CD1c-positive myeloid dendritic cell (primary cell): ENCODE measurements at regions not wholly inside any gene's neighbourhood (a gene's known extent, or its start where the extent isn't known, plus 50 kb on each side); places are given as distances from the start of the nearest gene placed in this dataset.

Source experiments
- DNase-seq: peaks from one replicate; pipeline ENCODE4 v3.0.0-alpha.2; 2016; ENCODE audit errors: extremely low spot score

DNA sequence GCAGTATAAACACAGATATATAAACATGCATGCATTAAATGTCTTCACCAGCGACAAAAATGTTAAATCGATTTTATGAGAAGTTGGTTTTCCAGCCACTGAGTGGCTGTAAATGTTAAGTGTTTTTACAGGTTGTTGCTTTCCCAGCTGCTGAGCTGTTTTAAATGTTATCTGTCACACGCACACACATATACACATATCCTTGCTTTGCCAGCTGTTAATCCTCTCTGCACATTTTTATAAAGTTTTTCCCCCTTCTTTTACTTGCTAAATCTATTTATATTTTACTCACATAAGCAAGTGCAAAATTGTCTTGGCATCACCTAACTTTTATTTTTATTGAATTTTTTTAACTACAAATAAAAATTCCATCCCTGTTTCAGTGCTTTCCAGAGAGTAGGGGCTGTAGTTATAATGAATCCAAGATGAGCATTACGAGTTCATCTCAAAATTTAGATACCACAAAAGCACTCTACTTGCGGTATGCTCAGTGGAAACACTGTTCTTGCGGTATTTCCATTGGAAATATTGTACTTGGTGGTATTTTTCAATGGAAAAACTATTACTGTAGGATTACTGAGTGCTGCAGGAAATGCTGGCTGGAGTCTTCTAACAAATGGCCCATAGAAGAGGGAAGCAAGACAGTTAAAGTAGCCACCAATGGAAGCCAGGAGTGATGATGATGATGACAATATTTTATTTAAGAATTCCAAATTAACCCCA is 124.9 kb upstream of the KCNJ16 start:
- DNase-seq: no peak

DNA sequence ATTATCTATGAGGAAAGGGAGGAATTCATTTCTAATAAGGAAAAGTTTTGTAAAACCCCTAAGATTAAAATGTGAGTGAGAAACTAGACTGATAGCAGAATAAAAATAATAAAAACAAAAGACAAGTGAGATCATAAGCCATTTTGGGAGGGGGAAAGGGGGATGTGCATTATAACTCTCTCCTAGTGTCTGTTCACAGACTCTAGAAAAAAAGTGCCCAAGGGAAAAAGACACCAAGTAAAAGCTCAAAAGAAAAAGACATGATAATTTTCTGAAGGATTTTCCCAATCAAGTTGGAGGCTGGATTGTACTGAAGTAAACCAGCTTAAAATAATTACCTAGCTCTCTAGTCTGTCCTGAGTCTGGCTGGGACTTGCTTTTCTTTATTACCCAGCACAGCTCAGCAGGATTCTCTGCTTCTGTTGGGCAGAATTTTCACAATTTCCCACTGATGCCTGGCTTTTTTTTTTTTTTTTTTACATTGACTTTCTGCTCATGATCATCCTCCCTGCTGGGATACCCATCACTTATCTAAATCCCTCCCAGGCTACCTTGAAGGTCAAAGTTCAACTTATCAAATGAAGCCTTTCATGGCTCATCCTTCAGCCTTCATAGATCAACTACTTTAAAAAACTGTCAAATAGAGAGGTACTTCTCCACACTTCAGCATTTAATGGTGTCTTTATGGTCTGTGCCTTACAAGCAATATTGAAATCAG is 124.2 kb upstream of the KCNJ16 start:
- DNase-seq: no peak

DNA sequence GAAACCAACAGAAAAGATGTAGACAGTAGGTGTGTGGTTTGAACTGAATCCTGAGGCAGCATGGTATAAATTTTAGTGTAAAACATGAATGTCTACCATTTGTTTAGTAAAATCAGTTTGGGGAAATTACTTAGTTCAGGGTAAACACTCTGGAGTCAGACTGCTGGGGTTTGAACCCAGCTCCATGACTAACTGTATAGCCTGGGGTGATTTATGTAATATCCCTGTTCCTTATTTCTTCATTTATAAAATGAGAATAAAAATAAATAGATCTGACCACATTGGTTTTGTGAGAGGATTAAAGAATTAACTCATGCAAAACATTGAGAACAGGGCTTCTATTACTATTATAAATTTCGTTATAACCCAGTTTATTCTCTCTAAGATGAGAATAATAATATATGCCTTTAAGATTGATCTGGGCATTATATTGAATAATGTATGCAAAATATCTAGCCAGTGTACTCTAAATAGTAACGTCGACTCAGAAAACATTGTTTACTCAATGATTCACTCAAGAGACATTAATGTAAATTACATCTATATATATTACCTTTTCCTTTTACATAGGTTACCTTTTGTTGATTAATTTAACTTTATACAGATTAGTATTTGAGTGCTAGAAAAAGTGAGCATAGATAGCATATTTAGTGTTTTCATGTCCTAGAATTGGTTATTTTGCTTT is 120.6 kb upstream of the KCNJ16 start:
- DNase-seq: no peak

DNA sequence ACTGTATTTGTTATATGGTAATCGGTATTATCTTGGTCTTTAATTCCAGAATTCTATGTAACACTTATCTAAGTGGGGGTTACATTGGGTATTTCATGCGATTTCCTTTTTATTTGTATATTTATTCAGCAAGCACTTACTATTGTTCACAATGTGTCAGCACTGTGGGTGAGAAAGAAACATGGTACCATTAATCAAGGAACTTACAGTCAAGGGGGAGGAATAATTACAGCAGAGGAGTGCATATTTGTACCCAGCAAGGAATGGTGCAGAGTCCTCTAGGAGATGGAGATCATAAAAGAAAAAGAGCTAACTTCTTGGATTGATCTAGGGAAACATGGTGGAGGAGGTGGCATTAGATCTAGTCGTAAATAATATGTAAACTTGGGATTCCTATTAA is 117.0 kb upstream of the KCNJ16 start:
- DNase-seq: no peak

DNA sequence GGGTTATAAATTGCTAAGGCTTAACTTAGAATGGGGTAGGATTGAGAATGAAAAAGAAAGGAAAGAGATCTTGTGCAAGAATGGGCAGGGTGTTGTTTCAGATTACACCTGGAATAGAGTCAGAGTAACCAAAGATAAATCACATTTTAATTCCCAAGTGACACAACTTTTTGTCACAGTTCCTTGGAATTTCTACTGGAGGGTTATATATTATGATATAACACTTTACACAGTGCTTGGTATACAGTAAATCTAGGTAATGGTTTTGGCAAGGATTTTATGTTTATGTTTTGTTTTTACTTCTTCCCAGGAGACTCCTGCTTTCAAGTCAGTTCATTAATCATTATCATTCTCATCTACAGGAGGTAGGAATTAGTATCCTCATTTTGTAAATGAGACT is 115.7 kb upstream of the KCNJ16 start:
- no peak for DNase-seq

DNA sequence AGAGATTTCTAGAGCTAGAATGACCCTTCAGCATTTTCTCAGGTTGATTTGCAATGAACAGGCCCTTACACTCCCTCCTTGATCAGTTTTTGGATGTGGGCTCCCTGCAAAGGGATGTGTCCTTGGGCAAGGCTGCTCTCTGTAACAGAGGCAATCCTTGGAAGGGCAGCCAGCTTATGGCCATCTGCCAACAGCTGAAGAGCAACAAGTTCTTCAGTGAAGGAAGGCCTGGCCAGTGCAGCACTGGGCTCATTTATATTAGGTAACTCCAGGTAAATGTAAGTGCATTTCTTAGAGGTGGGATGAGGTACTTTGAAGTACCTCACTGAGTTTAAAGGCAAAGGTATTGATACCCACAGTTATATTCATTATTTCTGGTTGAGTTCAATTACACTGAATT is 114.3 kb upstream of the KCNJ16 start:
- DNase-seq: no peak

DNA sequence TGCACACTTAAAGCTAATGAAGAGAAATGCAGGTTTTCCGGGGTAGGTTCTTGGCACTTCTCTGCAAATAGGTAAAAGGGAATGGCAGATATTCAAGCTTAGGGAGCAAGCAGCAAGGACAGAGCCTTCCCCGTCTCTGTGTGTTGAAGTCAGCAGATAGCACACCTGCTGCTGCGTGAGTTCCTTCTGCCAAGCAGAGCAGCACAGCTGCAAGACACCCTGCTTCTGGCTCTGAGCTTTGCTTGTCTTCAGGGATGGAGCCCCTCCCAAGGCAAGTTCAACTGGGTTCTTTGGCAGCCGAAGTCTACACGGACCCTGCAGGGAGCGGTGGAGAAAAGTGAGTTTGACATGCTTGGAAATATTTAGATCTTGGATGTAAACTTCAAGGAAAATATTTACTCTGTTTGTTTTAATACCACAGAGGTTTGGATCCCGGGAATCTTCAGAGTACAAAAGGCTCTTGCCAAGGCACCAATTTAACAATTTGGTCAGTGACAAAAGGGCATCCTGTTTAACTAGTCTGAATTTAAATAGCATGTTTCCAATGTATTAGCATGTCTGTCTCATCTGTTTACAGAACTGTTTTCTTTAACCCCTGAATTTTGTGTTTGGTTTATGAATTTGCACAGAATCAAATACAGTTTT is 113.4 kb upstream of the KCNJ16 start:
- no peak for DNase-seq

DNA sequence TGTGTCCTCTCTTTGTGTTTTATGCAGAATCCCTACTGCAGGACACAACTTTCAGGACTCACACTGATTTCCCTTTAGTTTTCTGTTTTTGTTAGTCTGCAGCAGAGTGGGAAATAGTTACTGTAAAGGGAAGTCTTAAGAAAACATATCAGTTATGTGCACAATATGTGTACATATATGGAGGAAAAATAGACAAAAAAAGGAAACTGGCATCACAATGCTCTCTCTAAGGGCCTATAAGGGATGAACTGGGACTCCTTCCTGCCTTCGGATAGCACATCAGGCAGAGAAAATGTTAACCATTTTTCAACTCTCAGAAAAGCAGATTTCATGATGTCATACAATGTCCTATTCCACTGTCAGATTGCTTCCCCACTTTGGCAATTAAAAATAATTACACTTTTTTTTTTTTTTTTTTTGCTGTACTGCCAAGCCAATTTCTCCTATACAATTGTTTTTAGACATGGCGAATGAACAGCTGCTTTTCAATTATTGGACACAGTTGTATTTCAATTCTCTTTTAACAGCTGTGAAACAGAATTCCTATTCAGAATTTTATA is 112.5 kb upstream of the KCNJ16 start:
- no peak for DNase-seq

DNA sequence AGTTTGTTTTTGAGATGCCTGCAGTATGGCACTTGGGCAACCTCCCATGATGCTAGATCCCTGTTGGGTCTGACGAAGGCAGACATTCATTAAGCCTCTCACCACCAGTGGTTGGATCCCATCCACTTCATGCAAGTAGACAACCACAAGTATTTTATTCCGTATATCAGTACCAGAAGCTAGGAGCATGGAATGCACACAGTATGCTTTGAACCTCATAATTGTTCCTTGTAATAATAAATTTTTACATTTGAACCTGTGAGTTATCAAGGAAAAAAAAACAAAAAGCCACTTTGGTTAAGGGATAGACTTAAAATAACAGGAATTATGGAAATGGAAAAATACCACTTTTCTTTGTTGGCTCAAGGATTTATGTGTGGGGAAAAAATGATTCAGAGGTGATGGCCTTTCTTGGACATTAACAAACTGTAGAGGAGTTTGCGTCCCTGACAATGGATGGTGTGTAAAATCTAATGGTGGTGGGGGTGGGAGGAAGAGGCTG is 107.1 kb upstream of the KCNJ16 start:
- DNase-seq: no peak

DNA sequence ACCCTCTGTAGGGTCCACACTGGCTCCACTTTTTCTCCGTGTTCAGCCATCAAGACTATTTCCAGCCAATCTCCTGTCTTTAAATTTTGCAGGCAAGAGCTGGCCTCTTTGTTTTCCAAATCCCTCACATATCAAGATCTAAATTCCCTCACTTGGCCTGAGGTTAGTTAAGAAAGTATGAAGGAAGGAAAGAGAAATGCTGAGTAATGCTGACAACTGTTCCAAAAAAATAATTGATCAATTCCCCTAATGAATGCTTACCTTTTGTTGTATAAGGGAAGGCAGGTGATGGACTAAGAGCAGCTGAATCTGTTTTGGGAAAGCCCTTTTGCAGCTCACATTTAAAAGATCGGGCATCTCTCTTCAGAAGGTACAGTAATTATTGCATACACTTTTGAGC is 105.1 kb upstream of the KCNJ16 start:
- no peak for DNase-seq

DNA sequence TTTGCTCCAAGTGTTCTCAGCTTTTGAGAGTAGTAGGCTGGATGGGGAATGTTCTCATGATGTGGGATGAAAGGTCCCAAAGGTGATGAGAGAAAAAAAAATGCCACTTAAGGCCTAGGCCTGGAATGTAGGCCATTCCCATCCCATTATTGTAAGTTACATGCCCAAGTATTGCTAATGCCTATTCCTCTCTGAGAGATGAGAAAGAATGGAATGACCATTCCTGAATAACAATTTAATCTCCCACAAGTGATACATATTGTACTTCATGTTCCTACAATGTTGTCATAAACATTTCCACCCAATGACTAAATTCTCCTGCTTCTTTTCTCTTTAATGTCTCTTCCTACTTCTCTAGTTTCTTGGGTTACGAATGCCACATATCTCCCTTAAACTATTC is 102.8 kb upstream of the KCNJ16 start:
- DNase-seq: no peak

DNA sequence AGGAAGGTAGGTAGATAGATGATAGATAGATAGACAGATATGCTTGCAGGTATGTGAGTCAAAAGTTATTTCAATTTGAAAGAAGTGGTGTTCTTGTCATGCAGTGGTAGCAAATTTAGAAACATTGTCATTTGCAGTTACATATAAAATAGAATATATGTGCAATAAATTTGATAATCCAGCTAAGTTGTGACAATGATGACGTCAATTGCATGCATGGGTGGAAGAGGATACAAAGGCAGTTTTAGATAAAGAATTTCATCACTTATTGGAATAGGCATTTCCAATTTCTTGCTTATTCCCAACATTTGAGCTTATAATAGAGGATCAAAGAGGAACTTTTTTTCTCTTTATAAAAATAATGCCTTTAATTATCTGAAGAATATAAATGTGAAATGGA is 99.2 kb upstream of the KCNJ16 start:
- DNase-seq: no peak

DNA sequence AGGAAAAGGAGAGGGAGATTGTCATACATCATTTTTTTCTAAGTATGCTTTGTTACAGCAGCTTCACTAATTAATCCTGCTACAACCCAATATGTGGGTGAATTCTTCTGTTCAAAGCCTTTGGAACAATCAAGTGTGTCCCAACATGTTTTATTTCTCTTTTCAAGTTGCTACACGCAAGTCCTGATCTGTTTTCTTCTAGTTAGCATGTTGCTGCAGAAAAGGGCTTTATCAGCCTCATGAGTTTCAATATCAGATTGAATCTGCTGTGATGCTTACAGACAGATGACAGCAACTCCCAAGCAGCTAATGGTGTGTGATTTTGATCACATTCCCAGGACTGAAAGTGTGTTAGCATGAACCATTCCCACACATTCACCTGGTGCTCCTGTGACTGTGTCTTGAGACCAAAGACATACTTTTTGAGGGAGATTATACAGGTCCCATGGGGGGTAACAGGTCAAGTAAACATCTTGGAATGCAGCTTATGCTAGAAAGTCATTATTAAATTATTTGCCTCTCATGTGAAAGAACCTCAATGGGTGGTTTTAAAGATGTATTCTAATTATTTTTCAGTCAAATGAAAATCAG is 96.9 kb upstream of the KCNJ16 start:
- no peak for DNase-seq

DNA sequence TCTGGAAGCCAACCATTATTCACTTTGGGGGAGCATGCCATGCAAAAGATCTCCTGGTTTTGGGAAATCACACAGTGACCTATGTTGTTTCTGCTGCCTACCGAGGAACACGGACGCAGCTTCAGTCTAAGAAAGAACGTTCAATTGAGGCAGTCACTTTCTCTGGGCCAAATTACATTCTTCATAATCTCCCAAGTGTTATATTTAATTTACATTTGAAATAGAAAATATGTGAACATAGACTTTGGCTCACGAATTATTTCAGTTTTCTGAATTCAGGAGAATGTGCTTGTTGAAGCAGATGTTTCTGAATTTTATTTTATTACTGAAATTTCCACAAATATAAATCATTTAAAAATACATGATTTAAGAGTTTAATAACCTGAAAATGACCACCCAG is 93.6 kb upstream of the KCNJ16 start:
- DNase-seq: no peak

DNA sequence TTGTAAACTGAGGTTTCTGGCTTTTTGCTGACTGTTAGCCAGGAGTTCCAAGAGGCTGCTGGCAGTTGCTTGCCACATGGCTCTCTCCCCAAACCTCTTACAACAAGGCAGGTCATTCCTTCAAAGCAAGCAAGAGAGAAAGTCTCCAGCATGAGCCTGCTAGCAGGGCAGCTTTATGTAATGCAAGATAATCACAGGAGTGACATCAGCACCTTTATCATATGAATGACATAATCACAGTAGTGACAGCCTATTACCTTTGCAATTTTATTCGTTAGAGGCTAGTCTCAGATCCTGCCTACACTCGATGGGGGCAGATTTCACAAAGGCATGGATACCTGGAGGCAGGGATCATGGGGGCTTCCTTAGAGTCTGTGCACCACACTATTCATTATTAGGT is 79.5 kb upstream of the KCNJ16 start:
- no peak for DNase-seq

DNA sequence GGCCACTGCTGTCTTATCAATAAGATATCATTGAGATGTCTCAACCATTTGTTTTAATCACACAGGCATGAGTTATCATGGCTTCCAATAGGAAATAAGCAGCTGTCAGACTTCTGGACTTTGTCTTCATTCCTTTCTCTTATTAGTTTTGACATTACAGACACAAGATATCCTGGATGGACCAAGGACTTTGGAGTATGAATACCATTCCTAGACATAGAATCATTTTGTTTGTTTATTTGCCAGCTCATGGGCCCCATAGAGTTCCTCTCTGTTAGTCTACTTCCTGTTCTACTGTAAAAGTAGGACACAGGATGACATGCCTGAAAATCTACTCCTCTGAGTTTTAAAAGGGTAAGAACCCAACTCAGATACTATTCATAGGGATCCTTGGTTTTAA is 77.7 kb upstream of the KCNJ16 start:
- no peak for DNase-seq

DNA sequence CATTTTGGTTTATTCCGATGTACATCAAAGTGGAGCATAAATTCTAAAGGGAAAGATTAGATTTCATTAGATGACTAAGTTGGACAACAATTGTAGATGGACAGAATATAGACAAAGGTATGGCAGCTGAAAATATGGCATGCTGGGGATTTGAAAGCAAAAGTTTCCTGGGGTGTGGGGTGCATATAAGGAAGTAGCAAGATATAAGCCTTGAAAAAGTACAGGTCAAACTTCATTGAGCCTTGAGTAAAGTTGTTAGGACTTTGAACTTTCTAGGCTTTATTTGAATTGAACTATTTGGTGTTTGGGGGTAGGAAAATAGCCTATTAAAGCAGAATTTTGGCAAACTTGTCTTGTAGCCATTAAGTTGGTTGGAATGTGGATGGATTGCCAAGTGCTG is 75.8 kb upstream of the KCNJ16 start:
- no peak for DNase-seq

DNA sequence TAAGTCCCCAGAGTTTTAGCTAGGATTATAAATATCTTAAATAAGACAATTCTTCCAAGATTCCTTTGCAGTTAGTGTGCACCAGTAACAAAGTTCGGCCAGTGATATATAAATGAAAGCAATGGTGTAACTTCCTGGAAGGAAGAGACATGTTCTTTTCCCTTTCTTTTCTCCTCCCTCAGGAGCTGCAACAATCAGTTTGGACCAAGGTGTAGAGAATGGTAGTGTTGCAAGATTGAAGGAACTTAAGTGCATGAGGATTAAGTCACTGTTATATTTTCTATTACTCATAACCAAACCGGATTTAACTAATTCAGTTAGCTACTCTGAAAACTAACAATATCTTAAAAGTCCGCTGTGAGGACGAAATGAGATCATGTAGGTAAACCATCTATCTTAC is 68.9 kb upstream of the KCNJ16 start:
- DNase-seq: no peak

DNA sequence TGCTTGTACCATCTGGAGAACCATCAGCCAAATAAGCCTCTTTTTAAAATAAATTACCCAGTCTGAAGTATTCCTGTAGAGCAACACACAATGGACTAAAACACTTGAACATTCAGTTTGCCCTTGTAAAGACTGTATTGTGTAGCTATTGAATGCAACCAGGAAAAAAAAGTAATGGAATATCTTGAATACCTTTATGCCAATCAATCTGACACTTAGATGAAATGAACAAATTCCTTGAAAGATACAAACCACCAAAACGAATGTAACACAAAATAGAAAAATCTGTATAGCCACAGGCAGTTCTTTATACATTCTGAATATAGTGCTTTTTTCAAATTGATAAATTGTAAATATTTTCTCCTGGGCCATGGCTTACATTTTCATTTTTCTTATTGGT is 63.3 kb upstream of the KCNJ16 start:
- DNase-seq: no peak

DNA sequence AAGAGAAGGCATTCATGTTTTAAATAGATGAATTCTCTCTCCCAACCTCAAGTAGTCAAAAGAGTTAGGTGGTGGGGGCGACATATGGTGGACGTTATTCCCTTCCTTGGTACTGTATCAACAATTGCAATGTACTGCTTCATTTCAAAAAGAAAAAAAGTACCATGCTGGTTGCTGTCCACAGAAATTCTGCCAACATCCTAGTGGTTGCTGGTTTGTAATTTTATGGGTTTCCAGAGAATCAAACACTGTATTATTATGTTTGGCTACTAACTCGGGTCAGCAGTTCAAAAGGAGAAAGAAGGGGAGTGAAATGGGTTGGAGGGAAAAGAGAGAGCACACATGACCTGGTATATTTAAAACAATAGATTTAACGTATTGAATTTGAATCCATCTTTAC is 61.1 kb upstream of the KCNJ16 start:
- no peak for DNase-seq

DNA sequence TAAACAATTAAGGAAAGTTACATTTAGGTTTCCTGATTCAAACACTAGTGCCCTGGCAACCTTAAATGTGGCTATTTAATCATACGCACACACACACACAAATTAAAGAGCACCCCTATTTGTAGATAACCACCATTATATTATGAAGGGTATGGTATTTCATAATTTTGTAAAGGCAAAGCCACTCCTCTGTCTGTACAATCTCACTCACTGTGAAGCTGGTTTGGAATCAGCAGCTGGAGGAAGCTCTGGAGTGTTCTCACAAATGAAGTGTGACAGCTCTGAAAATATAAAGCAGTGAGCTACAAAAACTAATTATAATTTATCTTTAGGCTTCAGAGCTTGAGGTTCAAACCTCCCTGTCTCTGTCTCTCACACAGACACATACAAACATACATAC is 57.9 kb upstream of the KCNJ16 start:
- no peak for DNase-seq

DNA sequence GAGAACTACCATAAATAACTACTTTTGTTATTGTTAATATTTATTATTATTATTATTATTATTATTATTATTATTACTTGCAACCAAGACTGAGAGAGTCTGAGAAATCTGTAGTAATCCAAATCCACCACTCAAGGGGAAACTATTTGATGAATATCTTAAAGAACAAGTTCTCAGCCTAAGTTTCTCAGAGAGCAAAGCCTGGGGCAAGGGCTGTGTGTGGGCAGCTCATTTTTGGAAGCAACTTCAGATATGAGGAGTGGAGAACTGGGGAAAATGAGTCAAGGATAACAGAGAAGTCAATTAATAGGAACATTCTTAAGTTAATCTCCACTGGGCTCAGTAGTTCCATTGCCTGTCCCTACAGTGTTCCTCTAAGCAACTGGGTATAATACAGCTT is 57.1 kb upstream of the KCNJ16 start:
- DNase-seq: no peak
